ENCODE measurements at regions not wholly inside any gene's neighbourhood (a gene's known extent, or its start where the extent isn't known, plus 50 kb on each side); places are given as distances from the start of the nearest gene placed in this dataset.
"Not testable (repeated sequence)": the region's sequence is repeated elsewhere in the genome, so short reads cannot be mapped to it uniquely, and the experiment has no call there.

GRCh38 chr3:181917027-181917426, 205.3 kb downstream of the SOX2 start:
- Mint-ChIP-seq H3K4me1 (ENCODE audit: low read depth) (no peaks in the 10 kb centered on the region), H3K27ac (no peak overlapping the region), H3K27me3 (no peaks in the 10 kb centered on the region), H3K4me3 (no peak overlapping the region), H3K36me3 (ENCODE audit: low read depth) (no peaks in the 10 kb centered on the region), H3K9me3 (no peaks in the 10 kb centered on the region)
- intact Hi-C loops (cut with micrococcal nuclease) = no loop called here

GRCh38 chr3:181919375-181919774, 207.7 kb downstream of the SOX2 start:
- intact Hi-C loops (cut with micrococcal nuclease) = no loop called here
- H3K27me3 Mint-ChIP-seq = no peaks in the 10 kb centered on the region
- no peaks in the 10 kb centered on the region for H3K36me3 Mint-ChIP-seq (ENCODE audit: low read depth)
- no peak overlapping the region for H3K4me3 Mint-ChIP-seq
- no peaks in the 10 kb centered on the region for H3K9me3 Mint-ChIP-seq
- no peak overlapping the region for H3K27ac Mint-ChIP-seq
- H3K4me1 Mint-ChIP-seq (ENCODE audit: low read depth) = no peaks in the 10 kb centered on the region

- Mint-ChIP-seq H3K36me3 (ENCODE audit: low read depth) (no peaks in the 10 kb centered on the region), H3K4me1 (ENCODE audit: low read depth) (no peaks in the 10 kb centered on the region), H3K4me3 (no peak overlapping the region), H3K9me3 (no peaks in the 10 kb centered on the region), H3K27me3 (no peaks in the 10 kb centered on the region), H3K27ac (no peak overlapping the region)
- intact Hi-C loops (cut with micrococcal nuclease) = no loop called here
Measured at GRCh38 chr3:181920409-181920808, 208.7 kb downstream of the SOX2 start.

GRCh38 chr3:181921220-181921619, 209.5 kb downstream of the SOX2 start:
- H3K4me3 Mint-ChIP-seq = no peak overlapping the region
- no peaks in the 10 kb centered on the region for H3K36me3 Mint-ChIP-seq (ENCODE audit: low read depth)
- H3K9me3 Mint-ChIP-seq = peaks cover 8% of the 10 kb centered on the region
- H3K27me3 Mint-ChIP-seq = no peaks in the 10 kb centered on the region
- intact Hi-C loops (cut with micrococcal nuclease) = no loop called here
- H3K27ac Mint-ChIP-seq = no peak overlapping the region
- no peaks in the 10 kb centered on the region for H3K4me1 Mint-ChIP-seq (ENCODE audit: low read depth)

GRCh38 chr3:181925841-181926240, 214.1 kb downstream of the SOX2 start:
- H3K4me3 Mint-ChIP-seq; H3K4me1 Mint-ChIP-seq (ENCODE audit: low read depth); intact Hi-C loops (cut with micrococcal nuclease); H3K27me3 Mint-ChIP-seq; H3K27ac Mint-ChIP-seq; H3K36me3 Mint-ChIP-seq (ENCODE audit: low read depth): not testable (repeated sequence)
- H3K9me3 Mint-ChIP-seq = peaks cover 30% of the 10 kb centered on the region

- no peaks in the 10 kb centered on the region for H3K4me1 Mint-ChIP-seq (ENCODE audit: low read depth)
- H3K36me3 Mint-ChIP-seq (ENCODE audit: low read depth) = no peaks in the 10 kb centered on the region
- H3K27me3 Mint-ChIP-seq = no peaks in the 10 kb centered on the region
- intact Hi-C loops (cut with micrococcal nuclease) = no loop called here
- H3K9me3 Mint-ChIP-seq = peaks cover 37% of the 10 kb centered on the region
- H3K27ac Mint-ChIP-seq = no peak overlapping the region
- no peak overlapping the region for H3K4me3 Mint-ChIP-seq
Measured at GRCh38 chr3:181929501-181929900, 217.8 kb downstream of the SOX2 start.

- no peak overlapping the region for H3K27ac Mint-ChIP-seq
- intact Hi-C loops (cut with micrococcal nuclease) = no loop called here
- peaks cover 41% of the 10 kb centered on the region for H3K9me3 Mint-ChIP-seq
- H3K27me3 Mint-ChIP-seq = no peaks in the 10 kb centered on the region
- no peaks in the 10 kb centered on the region for H3K4me1 Mint-ChIP-seq (ENCODE audit: low read depth)
- H3K4me3 Mint-ChIP-seq = no peak overlapping the region
- H3K36me3 Mint-ChIP-seq (ENCODE audit: low read depth) = no peaks in the 10 kb centered on the region
Measured at GRCh38 chr3:181930105-181930504, 218.4 kb downstream of the SOX2 start.

GRCh38 chr3:181932039-181932438, 220.3 kb downstream of the SOX2 start:
- Mint-ChIP-seq H3K4me3 (no peak overlapping the region), H3K4me1 (ENCODE audit: low read depth) (no peaks in the 10 kb centered on the region), H3K27ac (no peak overlapping the region), H3K36me3 (ENCODE audit: low read depth) (no peaks in the 10 kb centered on the region), H3K27me3 (no peaks in the 10 kb centered on the region), H3K9me3 (peaks cover 26% of the 10 kb centered on the region)
- intact Hi-C loops (cut with micrococcal nuclease) = no loop called here

- intact Hi-C loops (cut with micrococcal nuclease) = no loop called here
- Mint-ChIP-seq H3K9me3 (peaks cover 25% of the 10 kb centered on the region), H3K36me3 (ENCODE audit: low read depth) (no peaks in the 10 kb centered on the region), H3K27me3 (no peaks in the 10 kb centered on the region), H3K4me3 (no peak overlapping the region), H3K27ac (no peak overlapping the region), H3K4me1 (ENCODE audit: low read depth) (no peaks in the 10 kb centered on the region)
Measured at GRCh38 chr3:181933052-181933618, 221.4 kb downstream of the SOX2 start.

GRCh38 chr3:181935915-181936314, 224.2 kb downstream of the SOX2 start:
- Mint-ChIP-seq H3K9me3 (peaks cover 10% of the 10 kb centered on the region), H3K27me3 (no peaks in the 10 kb centered on the region), H3K36me3 (ENCODE audit: low read depth) (no peaks in the 10 kb centered on the region), H3K4me1 (ENCODE audit: low read depth) (no peaks in the 10 kb centered on the region), H3K4me3 (no peak overlapping the region), H3K27ac (no peak overlapping the region)
- intact Hi-C loops (cut with micrococcal nuclease) = no loop called here

- H3K36me3 Mint-ChIP-seq (ENCODE audit: low read depth) = no peaks in the 10 kb centered on the region
- H3K4me1 Mint-ChIP-seq (ENCODE audit: low read depth) = no peaks in the 10 kb centered on the region
- H3K27me3 Mint-ChIP-seq = no peaks in the 10 kb centered on the region
- no peak overlapping the region for H3K4me3 Mint-ChIP-seq
- intact Hi-C loops (cut with micrococcal nuclease) = no loop called here
- peaks cover 10% of the 10 kb centered on the region for H3K9me3 Mint-ChIP-seq
- H3K27ac Mint-ChIP-seq = no peak overlapping the region
Measured at GRCh38 chr3:181936774-181937173, 225.0 kb downstream of the SOX2 start.

GRCh38 chr3:181938580-181938979, 226.9 kb downstream of the SOX2 start:
- H3K27me3 Mint-ChIP-seq; H3K4me3 Mint-ChIP-seq; H3K4me1 Mint-ChIP-seq (ENCODE audit: low read depth); H3K27ac Mint-ChIP-seq; H3K36me3 Mint-ChIP-seq (ENCODE audit: low read depth); intact Hi-C loops (cut with micrococcal nuclease): not testable (repeated sequence)
- peaks cover 10% of the 10 kb centered on the region for H3K9me3 Mint-ChIP-seq

GRCh38 chr3:181940703-181941102, 229.0 kb downstream of the SOX2 start:
- intact Hi-C loops (cut with micrococcal nuclease) = no loop called here
- H3K4me3 Mint-ChIP-seq = no peak overlapping the region
- H3K27me3 Mint-ChIP-seq = no peaks in the 10 kb centered on the region
- no peaks in the 10 kb centered on the region for H3K9me3 Mint-ChIP-seq
- H3K4me1 Mint-ChIP-seq (ENCODE audit: low read depth) = no peaks in the 10 kb centered on the region
- no peaks in the 10 kb centered on the region for H3K36me3 Mint-ChIP-seq (ENCODE audit: low read depth)
- no peak overlapping the region for H3K27ac Mint-ChIP-seq

GRCh38 chr3:181941250-181941649, 229.5 kb downstream of the SOX2 start:
- Mint-ChIP-seq H3K9me3 (no peaks in the 10 kb centered on the region), H3K27me3 (no peaks in the 10 kb centered on the region), H3K4me1 (ENCODE audit: low read depth) (no peaks in the 10 kb centered on the region), H3K4me3 (no peak overlapping the region), H3K36me3 (ENCODE audit: low read depth) (no peaks in the 10 kb centered on the region), H3K27ac (no peak overlapping the region)
- intact Hi-C loops (cut with micrococcal nuclease) = no loop called here

- intact Hi-C loops (cut with micrococcal nuclease) = no loop called here
- Mint-ChIP-seq H3K27me3 (no peaks in the 10 kb centered on the region), H3K36me3 (ENCODE audit: low read depth) (no peaks in the 10 kb centered on the region), H3K4me1 (ENCODE audit: low read depth) (no peaks in the 10 kb centered on the region), H3K9me3 (no peaks in the 10 kb centered on the region), H3K4me3 (no peak overlapping the region), H3K27ac (no peak overlapping the region)
Measured at GRCh38 chr3:181943285-181943684, 231.6 kb downstream of the SOX2 start.
